NCI-H524 (cell line): ENCODE measurements at regions not wholly inside any gene's neighbourhood (a gene's known extent, or its start where the extent isn't known, plus 50 kb on each side); places are given as distances from the start of the nearest gene placed in this dataset.

Source experiments
- DNase-seq, 2 experiments: peaks; one replicate each; lab custom pipeline; 2025; lab: John Stamatoyannopoulos, UW

DNA sequence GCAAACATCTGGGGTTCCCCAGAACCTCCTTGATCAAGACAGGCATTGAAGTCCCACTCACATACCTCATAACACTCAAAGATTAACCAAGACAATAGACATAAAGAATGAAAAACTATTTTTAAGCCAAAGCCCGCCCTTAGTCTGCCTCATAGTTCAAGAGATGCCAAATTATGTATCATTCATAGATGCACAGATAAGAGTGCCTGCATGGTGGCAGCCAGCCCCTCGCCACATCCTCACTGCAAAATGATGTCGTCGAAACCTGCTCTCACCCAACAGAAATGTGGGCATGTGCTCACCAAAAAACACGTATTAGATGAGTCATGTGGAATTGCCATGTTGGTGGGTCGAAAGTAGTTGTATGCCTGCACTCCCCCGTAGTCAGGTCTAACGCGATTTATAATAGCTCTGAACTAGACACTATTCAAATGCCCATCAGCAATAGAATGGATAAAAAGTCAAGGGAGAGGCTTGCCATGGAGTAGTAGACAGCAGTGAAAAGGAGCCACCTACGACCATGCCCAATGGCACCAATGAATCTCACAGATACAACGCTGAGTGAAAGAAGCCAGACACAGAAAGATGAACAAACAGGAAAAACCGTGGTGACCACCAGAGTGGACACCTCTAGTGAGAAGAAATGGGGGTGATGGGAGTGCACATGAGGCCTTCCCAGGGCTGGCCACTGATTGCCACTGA, 64.8 kb downstream of the C16orf95 start:
- DNase-seq: no peak
